ENCODE measurements at regions not wholly inside any gene's neighbourhood (a gene's known extent, or its start where the extent isn't known, plus 50 kb on each side); places are given as distances from the start of the nearest gene placed in this dataset.

- H2BK20ac ChIP-seq (ENCODE audit: low read depth, low read length, poor library complexity, severe bottlenecking) = no peak overlapping the region
Observed at GRCh38 chr5:66299463-66299862, 155.4 kb downstream of the SREK1 start.

More at GRCh38 chr5:66299463-66299862, 155.4 kb downstream of the SREK1 start:
- Histone ChIP-seq H4K20me1 (ENCODE audit: control insufficient read depth, insufficient read depth, insufficient read length) (no peaks in the 10 kb centered on the region), H2BK120ac (ENCODE audit: low read depth, low read length, poor library complexity, severe bottlenecking) (no peak overlapping the region), H3K18ac (ENCODE audit: insufficient read length, low read depth, low read length) (no peak overlapping the region), H2AK5ac (ENCODE audit: insufficient read length, low read length) (no peak overlapping the region), H2BK12ac (ENCODE audit: insufficient read length, low read depth, low read length) (no peak overlapping the region), H3K79me2 (ENCODE audit: insufficient read depth, low read length) (no peaks in the 10 kb centered on the region), H4K8ac (replicated peaks; ENCODE audit: insufficient read length, low read depth, low read length) (no peak overlapping the region), H2BK15ac (ENCODE audit: low read depth, low read length) (no peak overlapping the region), H3K23me2 (ENCODE audit: insufficient read length, low read depth, low read length, poor library complexity, severe bottlenecking) (no peaks in the 10 kb centered on the region), H3T11ph (ENCODE audit: low read length) (no peak overlapping the region), H3K56ac (ENCODE audit: insufficient read length, low read depth, low read length) (no peak overlapping the region), H2AFZ (ENCODE audit: low read length) (no peak overlapping the region), H2BK5ac (ENCODE audit: insufficient read length, low read length) (no peak overlapping the region), H3K4me2 (ENCODE audit: insufficient read depth, insufficient read length, low read length) (no peak overlapping the region), H3K27me3 (ENCODE audit: insufficient read depth, low read length) (no peaks in the 10 kb centered on the region), H3K23ac (ENCODE audit: insufficient read length, low read depth, low read length) (no peak overlapping the region), H3K27ac (ENCODE audit: insufficient read length, low read depth, low read length) (no peak overlapping the region), H3K9ac (ENCODE audit: extremely low read depth, insufficient read length, low read length) (no peak overlapping the region), H3K14ac (ENCODE audit: insufficient read depth, low read length) (no peak overlapping the region), H4K5ac (ENCODE audit: insufficient read length, low read depth, low read length) (no peak overlapping the region), H3K4me1 (ENCODE audit: insufficient read depth, low read length) (no peaks in the 10 kb centered on the region), H3K9me3 (ENCODE audit: control insufficient read depth, low read depth, low read length) (no peaks in the 10 kb centered on the region), H4K91ac (ENCODE audit: insufficient read length, low read depth, low read length) (no peak overlapping the region), H3K4ac (ENCODE audit: low read depth, low read length) (no peak overlapping the region), H3K79me1 (ENCODE audit: insufficient read depth, low read depth, low read length, poor library complexity, severe bottlenecking) (no peaks in the 10 kb centered on the region)
- H3K4me3 Mint-ChIP-seq = no peak overlapping the region
- peaks cover 5% of the 10 kb centered on the region for H3K27me3 Mint-ChIP-seq (ENCODE audit: low read depth)
- no peak overlapping the region for H3K27ac Mint-ChIP-seq
- no peak for DNase-seq
- TF ChIP-seq, protein P1, sequence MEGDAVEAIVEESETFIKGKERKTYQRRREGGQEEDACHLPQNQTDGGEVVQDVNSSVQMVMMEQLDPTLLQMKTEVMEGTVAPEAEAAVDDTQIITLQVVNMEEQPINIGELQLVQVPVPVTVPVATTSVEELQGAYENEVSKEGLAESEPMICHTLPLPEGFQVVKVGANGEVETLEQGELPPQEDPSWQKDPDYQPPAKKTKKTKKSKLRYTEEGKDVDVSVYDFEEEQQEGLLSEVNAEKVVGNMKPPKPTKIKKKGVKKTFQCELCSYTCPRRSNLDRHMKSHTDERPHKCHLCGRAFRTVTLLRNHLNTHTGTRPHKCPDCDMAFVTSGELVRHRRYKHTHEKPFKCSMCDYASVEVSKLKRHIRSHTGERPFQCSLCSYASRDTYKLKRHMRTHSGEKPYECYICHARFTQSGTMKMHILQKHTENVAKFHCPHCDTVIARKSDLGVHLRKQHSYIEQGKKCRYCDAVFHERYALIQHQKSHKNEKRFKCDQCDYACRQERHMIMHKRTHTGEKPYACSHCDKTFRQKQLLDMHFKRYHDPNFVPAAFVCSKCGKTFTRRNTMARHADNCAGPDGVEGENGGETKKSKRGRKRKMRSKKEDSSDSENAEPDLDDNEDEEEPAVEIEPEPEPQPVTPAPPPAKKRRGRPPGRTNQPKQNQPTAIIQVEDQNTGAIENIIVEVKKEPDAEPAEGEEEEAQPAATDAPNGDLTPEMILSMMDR (conservative IDR thresholded peaks at IDR 0.05) = no peak
- H3K9me3 Mint-ChIP-seq = no peaks in the 10 kb centered on the region
- H3K36me3 Mint-ChIP-seq (ENCODE audit: insufficient read depth in 1 of 3, low read depth in 3 of 3) = no peaks in the 10 kb centered on the region
- H3K4me1 Mint-ChIP-seq = no peaks in the 10 kb centered on the region
- no CpG with 5 or more reads among the region's 2 CpGs for WGBS (ENCODE audit: extremely low coverage, insufficient read length, low lambda C conversion rate)

Measured in H9 (cell line).